Right lobe of liver (tissue), 4 donors: ENCODE measurements at regions not wholly inside any gene's neighbourhood (a gene's known extent, or its start where the extent isn't known, plus 50 kb on each side); places are given as distances from the start of the nearest gene placed in this dataset.

Experiments used
- POLR2A ChIP-seq: fragments of 450-650 bp; IDR thresholded peaks from one replicate; pipeline ENCODE4 v1.6.1; 2017; ENCODE audit warnings: antibody characterized with exemption, mild to moderate bottlenecking
- TF ChIP-seq, protein P1 (sequence below), 4 donors: fragments of 200-600 bp in 3 of 4; fragments of 450-650 bp in 1 of 4; IDR thresholded peaks; one replicate each; pipeline versions ENCODE4 v1.5.1 to v1.8.0; 2016 to 2022; ENCODE audit warnings: antibody characterized with exemption in 4 of 4, mild to moderate bottlenecking in 2 of 4
- donor health status: DM: no; HTN: no; CAD: no.
- donor health status: DM: no; HTN: no; CAD: no.
- donor health status: DM: no; HTN: yes; CAD: no.

DNA sequence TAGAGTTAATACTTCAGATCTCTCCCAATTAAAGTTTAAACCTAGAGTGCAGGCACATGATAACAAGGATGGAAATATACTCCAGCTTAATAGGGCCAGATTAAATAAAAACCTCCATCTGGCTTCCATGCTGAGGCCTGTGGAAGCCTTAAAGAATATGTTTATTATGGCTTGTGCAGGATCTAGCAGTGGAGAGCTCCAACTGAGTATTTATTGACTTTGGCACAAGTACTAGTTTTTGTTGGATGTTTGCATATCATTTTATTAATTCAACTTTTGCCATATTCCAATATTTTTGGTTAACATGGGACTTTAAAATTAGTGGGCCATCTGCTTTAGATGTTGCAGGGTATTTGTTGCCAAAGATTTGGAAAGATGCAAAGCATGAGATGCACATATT is 860.4 kb upstream of the SOX11 start:
- TF ChIP-seq, protein P1, sequence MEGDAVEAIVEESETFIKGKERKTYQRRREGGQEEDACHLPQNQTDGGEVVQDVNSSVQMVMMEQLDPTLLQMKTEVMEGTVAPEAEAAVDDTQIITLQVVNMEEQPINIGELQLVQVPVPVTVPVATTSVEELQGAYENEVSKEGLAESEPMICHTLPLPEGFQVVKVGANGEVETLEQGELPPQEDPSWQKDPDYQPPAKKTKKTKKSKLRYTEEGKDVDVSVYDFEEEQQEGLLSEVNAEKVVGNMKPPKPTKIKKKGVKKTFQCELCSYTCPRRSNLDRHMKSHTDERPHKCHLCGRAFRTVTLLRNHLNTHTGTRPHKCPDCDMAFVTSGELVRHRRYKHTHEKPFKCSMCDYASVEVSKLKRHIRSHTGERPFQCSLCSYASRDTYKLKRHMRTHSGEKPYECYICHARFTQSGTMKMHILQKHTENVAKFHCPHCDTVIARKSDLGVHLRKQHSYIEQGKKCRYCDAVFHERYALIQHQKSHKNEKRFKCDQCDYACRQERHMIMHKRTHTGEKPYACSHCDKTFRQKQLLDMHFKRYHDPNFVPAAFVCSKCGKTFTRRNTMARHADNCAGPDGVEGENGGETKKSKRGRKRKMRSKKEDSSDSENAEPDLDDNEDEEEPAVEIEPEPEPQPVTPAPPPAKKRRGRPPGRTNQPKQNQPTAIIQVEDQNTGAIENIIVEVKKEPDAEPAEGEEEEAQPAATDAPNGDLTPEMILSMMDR (IDR thresholded peaks at IDR 0.05), result no peak
- no peak for TF ChIP-seq POLR2A
